Activated CD8-positive, alpha-beta memory T cell treated with anti-CD3 and anti-CD28 coated beads, Interleukin-2, amount 10 ng/mL, durations not matched to agents 7 days and 5 days (primary cell): ENCODE measurements at regions not wholly inside any gene's neighbourhood (a gene's known extent, or its start where the extent isn't known, plus 50 kb on each side); places are given as distances from the start of the nearest gene placed in this dataset.

Experiments used
- ATAC-seq: fragments of 150-1000 bp; cut with Tn5 transposase; one replicate; pipeline ENCODE4 v1.10.0; 2021; ENCODE audit warnings: moderate library complexity
- CTCF ChIA-PET: fragments of 350-600 bp; sonication (Branson Sonifier 250); formaldehyde crosslinking; loops from one replicate; lab custom pipeline; 2021; ENCODE audit warnings: antibody characterized with exemption; lab: Charles Lee
- DNase-seq: peaks from one replicate; pipeline ENCODE4 v3.0.0-alpha.2; 2020
- H3K27ac Mint-ChIP-seq: one replicate; pipeline ENCODE4 v1.8.0; 2021; ENCODE audit warnings: mild to moderate bottlenecking, mixed read lengths
- H3K27me3 Mint-ChIP-seq: one replicate; pipeline ENCODE4 v1.8.0; 2021; ENCODE audit warnings: mixed read lengths
- H3K36me3 Mint-ChIP-seq: one replicate; pipeline ENCODE4 v1.8.0; 2021; ENCODE audit warnings: mild to moderate bottlenecking, mixed read lengths
- H3K4me1 Mint-ChIP-seq: one replicate; pipeline ENCODE4 v1.8.0; 2021; ENCODE audit warnings: mixed read lengths
- H3K4me3 Mint-ChIP-seq: one replicate; pipeline ENCODE4 v1.8.0; 2021; ENCODE audit warnings: mild to moderate bottlenecking, moderate library complexity, mixed read lengths
- H3K9me3 Mint-ChIP-seq: one replicate; pipeline ENCODE4 v1.8.0; 2022; ENCODE audit warnings: low read depth, mixed read lengths

- no peaks in the 10 kb centered on the region for H3K27me3 Mint-ChIP-seq
Measured at GRCh38 chr4:123259676-123260646, 136.6 kb upstream of the SPRY1 start.

GRCh38 chr4:123260653-123261052, 135.9 kb upstream of the SPRY1 start:
- H3K27me3 Mint-ChIP-seq: no peaks in the 10 kb centered on the region
- CTCF ChIA-PET: no interaction called here
- H3K4me1 Mint-ChIP-seq: peaks cover 1% of the 10 kb centered on the region

More at GRCh38 chr4:123259676-123260646, 136.6 kb upstream of the SPRY1 start:
- CTCF ChIA-PET: no interaction called here
- ATAC-seq (no peak), DNase-seq (no peak)
- Mint-ChIP-seq H3K4me3 (no peak overlapping the region), H3K9me3 (no peaks in the 10 kb centered on the region), H3K27ac (no peak overlapping the region), H3K4me1 (peaks cover 1% of the 10 kb centered on the region), H3K36me3 (peaks cover 16% of the 10 kb centered on the region)

GRCh38 chr4:123262080-123262479, 134.5 kb upstream of the SPRY1 start:
- CTCF ChIA-PET: no interaction called here
- H3K27ac Mint-ChIP-seq: no peak overlapping the region

More at GRCh38 chr4:123260653-123261052, 135.9 kb upstream of the SPRY1 start:
- Mint-ChIP-seq H3K9me3 (no peaks in the 10 kb centered on the region), H3K4me3 (no peak overlapping the region), H3K36me3 (peaks cover 16% of the 10 kb centered on the region), H3K27ac (no peak overlapping the region)
- no peak for ATAC-seq
- DNase-seq: no peak

GRCh38 chr4:123265443-123265842, 131.2 kb upstream of the SPRY1 start:
- Mint-ChIP-seq H3K36me3 (peaks cover 8% of the 10 kb centered on the region), H3K27me3 (no peaks in the 10 kb centered on the region), H3K27ac (no peak overlapping the region), H3K4me3 (no peak overlapping the region), H3K9me3 (no peaks in the 10 kb centered on the region), H3K4me1 (no peaks in the 10 kb centered on the region)
- no peak for DNase-seq
- CTCF ChIA-PET: no interaction called here
- ATAC-seq: no peak

More at GRCh38 chr4:123262080-123262479, 134.5 kb upstream of the SPRY1 start:
- H3K9me3 Mint-ChIP-seq: no peaks in the 10 kb centered on the region
- H3K27me3 Mint-ChIP-seq: no peaks in the 10 kb centered on the region
- no peak for DNase-seq
- H3K4me3 Mint-ChIP-seq: no peak overlapping the region
- no peak for ATAC-seq
- peaks cover 1% of the 10 kb centered on the region for H3K4me1 Mint-ChIP-seq
- H3K36me3 Mint-ChIP-seq: peaks cover 11% of the 10 kb centered on the region

GRCh38 chr4:123266221-123266620, 130.4 kb upstream of the SPRY1 start:
- H3K27ac Mint-ChIP-seq: no peak overlapping the region
- no peak for DNase-seq
- no peak overlapping the region for H3K4me3 Mint-ChIP-seq
- peaks cover 5% of the 10 kb centered on the region for H3K36me3 Mint-ChIP-seq
- no peaks in the 10 kb centered on the region for H3K4me1 Mint-ChIP-seq
- CTCF ChIA-PET: no interaction called here
- no peak for ATAC-seq
- H3K9me3 Mint-ChIP-seq: no peaks in the 10 kb centered on the region
- no peaks in the 10 kb centered on the region for H3K27me3 Mint-ChIP-seq

- no peaks in the 10 kb centered on the region for H3K9me3 Mint-ChIP-seq
- DNase-seq: no peak
- H3K36me3 Mint-ChIP-seq: peaks cover 13% of the 10 kb centered on the region
- CTCF ChIA-PET: no interaction called here
- no peak overlapping the region for H3K27ac Mint-ChIP-seq
- H3K27me3 Mint-ChIP-seq: no peaks in the 10 kb centered on the region
- ATAC-seq: no peak
- H3K4me1 Mint-ChIP-seq: no peaks in the 10 kb centered on the region
- H3K4me3 Mint-ChIP-seq: no peak overlapping the region
Measured at GRCh38 chr4:123278755-123279154, 117.8 kb upstream of the SPRY1 start.

GRCh38 chr4:123283371-123283895, 113.2 kb upstream of the SPRY1 start:
- no peak for ATAC-seq
- CTCF ChIA-PET: no interaction called here
- DNase-seq: no peak
- Mint-ChIP-seq H3K27me3 (no peaks in the 10 kb centered on the region), H3K4me1 (no peaks in the 10 kb centered on the region), H3K27ac (no peak overlapping the region), H3K36me3 (peaks cover 10% of the 10 kb centered on the region), H3K4me3 (no peak overlapping the region), H3K9me3 (no peaks in the 10 kb centered on the region)

GRCh38 chr4:123284168-123284567, 112.4 kb upstream of the SPRY1 start:
- no peaks in the 10 kb centered on the region for H3K27me3 Mint-ChIP-seq
- peaks cover 11% of the 10 kb centered on the region for H3K36me3 Mint-ChIP-seq
- no peak overlapping the region for H3K27ac Mint-ChIP-seq
- no peaks in the 10 kb centered on the region for H3K9me3 Mint-ChIP-seq
- DNase-seq: no peak
- no peaks in the 10 kb centered on the region for H3K4me1 Mint-ChIP-seq
- CTCF ChIA-PET: no interaction called here
- no peak overlapping the region for H3K4me3 Mint-ChIP-seq
- ATAC-seq: no peak

- CTCF ChIA-PET: no interaction called here
- Mint-ChIP-seq H3K4me1 (no peaks in the 10 kb centered on the region), H3K27ac (no peak overlapping the region), H3K4me3 (no peak overlapping the region), H3K36me3 (peaks cover 35% of the 10 kb centered on the region), H3K27me3 (no peaks in the 10 kb centered on the region), H3K9me3 (peaks cover 10% of the 10 kb centered on the region)
- DNase-seq (no peak), ATAC-seq (no peak)
Measured at GRCh38 chr4:123286903-123287466, 109.6 kb upstream of the SPRY1 start.

GRCh38 chr4:123288309-123289025, 108.1 kb upstream of the SPRY1 start:
- DNase-seq: no peak
- Mint-ChIP-seq H3K36me3 (peaks cover 38% of the 10 kb centered on the region), H3K4me1 (no peaks in the 10 kb centered on the region), H3K27me3 (no peaks in the 10 kb centered on the region), H3K9me3 (peaks cover 13% of the 10 kb centered on the region), H3K4me3 (no peak overlapping the region), H3K27ac (no peak overlapping the region)
- ATAC-seq: no peak
- CTCF ChIA-PET: no interaction called here

- Mint-ChIP-seq H3K9me3 (peaks cover 13% of the 10 kb centered on the region), H3K4me1 (no peaks in the 10 kb centered on the region), H3K36me3 (peaks cover 44% of the 10 kb centered on the region), H3K27me3 (no peaks in the 10 kb centered on the region), H3K27ac (no peak overlapping the region), H3K4me3 (no peak overlapping the region)
- CTCF ChIA-PET: no interaction called here
- DNase-seq (no peak), ATAC-seq (no peak)
Measured at GRCh38 chr4:123291329-123291728, 105.3 kb upstream of the SPRY1 start.

GRCh38 chr4:123297836-123298235, 98.8 kb upstream of the SPRY1 start:
- Mint-ChIP-seq H3K36me3 (peaks cover 10% of the 10 kb centered on the region), H3K4me3 (no peak overlapping the region), H3K27me3 (no peaks in the 10 kb centered on the region), H3K27ac (no peak overlapping the region), H3K4me1 (peaks cover 8% of the 10 kb centered on the region), H3K9me3 (no peaks in the 10 kb centered on the region)
- ATAC-seq (no peak), DNase-seq (no peak)
- CTCF ChIA-PET: no interaction called here

- H3K27ac Mint-ChIP-seq: no peak overlapping the region
- no peak overlapping the region for H3K4me3 Mint-ChIP-seq
- DNase-seq: no peak
- no peaks in the 10 kb centered on the region for H3K27me3 Mint-ChIP-seq
- no peak for ATAC-seq
- H3K9me3 Mint-ChIP-seq: no peaks in the 10 kb centered on the region
- H3K4me1 Mint-ChIP-seq: peaks cover 8% of the 10 kb centered on the region
- peaks cover 10% of the 10 kb centered on the region for H3K36me3 Mint-ChIP-seq
- CTCF ChIA-PET: no interaction called here
Measured at GRCh38 chr4:123298261-123298660, 98.3 kb upstream of the SPRY1 start.
